HS-27A (cell line): ENCODE measurements at regions not wholly inside any gene's neighbourhood (a gene's known extent, or its start where the extent isn't known, plus 50 kb on each side); places are given as distances from the start of the nearest gene placed in this dataset.
"Not testable (repeated sequence)": the region's sequence is repeated elsewhere in the genome, so short reads cannot be mapped to it uniquely, and the experiment has no call there.

Source experiments
- DNase-seq: peaks from one replicate; pipeline ENCODE4 v3.0.0-alpha.2; 2012; ENCODE audit warnings: low read depth, missing footprints

DNA sequence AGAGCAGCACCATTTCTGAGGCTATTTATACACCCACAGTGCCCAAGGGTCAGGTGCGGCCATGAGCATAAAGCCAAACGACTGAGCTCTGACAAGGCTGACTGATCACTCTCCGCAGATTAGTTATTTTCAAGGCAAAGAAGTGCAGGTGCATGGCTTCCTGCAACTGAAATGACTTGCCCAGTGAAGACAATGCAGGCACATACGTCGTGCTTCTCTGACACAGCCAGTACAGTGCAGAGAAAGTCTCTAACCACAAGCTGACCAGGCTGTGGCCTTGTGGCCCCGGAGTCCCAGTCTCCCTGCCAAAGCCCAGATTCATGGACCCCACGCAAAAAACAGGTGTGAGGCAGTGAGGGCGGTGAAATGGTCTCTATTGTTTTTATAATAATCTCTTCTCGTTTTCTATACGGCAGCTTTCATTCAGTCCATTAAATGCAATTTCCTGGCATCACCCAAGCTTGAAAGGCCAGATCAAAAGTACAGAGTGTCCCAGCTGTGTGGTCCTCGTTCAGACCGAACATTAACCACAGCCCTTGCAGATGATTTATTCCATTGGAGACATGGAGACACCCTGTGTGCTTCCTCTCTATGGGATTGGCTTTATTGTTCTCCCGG is 447.0 kb upstream of the ID2 start:
- DNase-seq: no peak

GRCh38 chr2:8235419-8235818 is 446.4 kb upstream of the ID2 start:
- no peak for DNase-seq

- DNase-seq: no peak
These were observed 445.5 kb upstream of the ID2 start for GRCh38 chr2:8236391-8236790.

DNA sequence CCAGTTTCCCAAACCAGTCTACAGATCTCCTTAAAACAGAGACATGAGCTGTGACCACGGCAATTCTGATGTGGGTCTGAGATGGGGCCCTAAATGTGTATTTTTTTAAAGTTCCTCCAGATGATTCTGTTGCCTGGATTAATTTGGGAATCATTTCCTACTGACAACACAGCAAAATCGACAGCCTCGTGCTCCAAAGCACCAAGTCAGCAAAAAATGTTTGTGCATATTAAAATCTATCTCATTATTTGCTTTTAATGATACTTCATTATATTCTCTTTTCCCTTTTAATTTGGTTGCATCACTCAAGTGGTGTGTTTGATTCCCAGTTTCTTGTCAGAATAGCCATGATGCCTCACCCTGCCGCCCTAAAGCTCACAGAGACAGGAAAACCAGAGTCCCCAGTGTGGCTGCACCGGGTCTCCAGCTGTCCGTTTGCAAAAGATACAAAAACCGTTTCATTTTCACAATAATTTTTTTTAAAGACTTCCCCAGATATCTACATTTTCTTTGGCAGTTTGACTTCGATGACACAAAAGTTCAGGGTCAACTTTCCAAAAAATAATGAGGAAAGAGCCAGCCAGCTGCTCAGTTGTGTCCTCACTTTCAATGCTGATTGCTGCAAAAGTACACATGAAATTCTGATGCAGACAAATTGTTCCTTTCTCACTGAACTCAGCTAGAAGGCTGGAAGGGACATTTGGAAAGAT is 443.2 kb upstream of the ID2 start:
- no peak for DNase-seq

GRCh38 chr2:8239531-8240088 is 442.2 kb upstream of the ID2 start:
- DNase-seq: no peak

DNA sequence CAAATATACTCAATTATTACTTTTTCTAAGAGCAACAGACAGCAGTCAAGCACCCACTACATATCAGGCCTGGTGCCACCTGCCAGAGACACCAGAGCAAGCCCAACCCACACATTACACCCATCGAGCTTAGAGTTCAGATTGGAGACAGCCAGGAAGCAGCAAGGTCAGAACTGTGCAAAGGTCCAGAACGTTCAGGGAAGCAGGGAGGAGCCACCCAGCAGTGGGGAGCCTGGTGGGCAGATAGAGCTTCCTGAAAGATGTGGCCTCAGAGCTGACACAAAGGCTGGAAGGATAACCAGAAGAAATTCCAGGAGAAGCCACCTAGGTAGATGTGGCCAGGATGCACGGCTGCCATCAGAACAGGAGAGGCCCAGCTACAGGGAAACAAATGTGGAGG is 440.5 kb upstream of the ID2 start:
- DNase-seq: no peak

- DNase-seq: no peak
These were observed 439.1 kb upstream of the ID2 start for GRCh38 chr2:8242739-8243138.

- DNase-seq: no peak
These were observed 438.0 kb upstream of the ID2 start for GRCh38 chr2:8243748-8244400.

DNA sequence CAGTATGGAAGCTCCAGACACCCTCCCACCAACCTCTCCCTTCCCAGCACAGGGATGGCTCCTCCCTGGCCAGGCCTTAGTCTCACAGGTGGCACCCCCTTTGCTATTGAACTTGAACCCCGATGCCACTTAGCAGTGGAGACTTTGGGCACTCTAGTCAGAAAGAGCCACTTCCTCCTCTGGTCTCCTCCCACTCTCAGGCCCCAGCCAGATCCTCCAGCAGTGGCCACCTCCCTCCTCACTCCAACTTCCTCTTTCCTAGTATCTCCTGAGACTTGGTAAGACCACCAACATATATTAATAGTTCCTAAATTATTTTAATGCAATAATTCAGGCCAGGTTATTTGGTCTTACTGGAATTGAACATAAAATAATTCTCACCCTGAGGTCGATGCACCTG is 437.2 kb upstream of the ID2 start:
- DNase-seq: no peak

- DNase-seq: no peak
These were observed 435.7 kb upstream of the ID2 start for GRCh38 chr2:8246137-8246536.

DNA sequence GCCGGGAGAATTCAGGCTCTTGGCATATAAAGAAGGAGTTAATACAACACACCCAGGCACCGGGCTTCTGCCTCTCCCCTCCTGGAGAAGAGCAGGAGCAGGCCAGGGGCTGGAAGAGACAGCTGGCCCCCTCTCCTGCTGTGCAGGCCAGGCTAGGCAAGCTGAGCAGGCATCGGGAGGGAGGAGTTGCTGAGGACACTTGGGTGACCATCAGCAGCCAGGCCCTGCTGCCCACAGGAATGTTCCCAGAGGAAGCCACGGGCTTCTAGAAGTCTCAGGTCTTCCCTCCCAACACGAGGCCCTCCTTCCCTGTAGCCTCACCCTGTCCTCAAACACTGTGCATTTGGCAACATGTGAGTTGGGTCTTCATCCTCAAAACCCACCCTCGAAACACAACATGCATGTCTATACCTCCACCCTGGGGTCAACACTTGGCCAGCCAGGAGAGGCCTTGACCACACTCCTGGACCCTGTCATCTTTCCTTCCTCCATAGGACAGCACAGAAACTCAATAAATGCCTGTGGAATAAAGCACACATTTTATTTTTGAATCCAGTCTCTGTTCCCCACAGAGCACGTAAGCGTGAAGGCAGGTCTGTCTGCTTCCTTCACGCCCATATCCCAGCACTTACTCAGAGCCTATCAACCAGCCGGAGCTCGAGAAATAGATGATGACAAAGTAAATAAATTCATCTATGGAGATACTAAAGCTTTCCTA is 433.8 kb upstream of the ID2 start:
- DNase-seq: no peak

DNA sequence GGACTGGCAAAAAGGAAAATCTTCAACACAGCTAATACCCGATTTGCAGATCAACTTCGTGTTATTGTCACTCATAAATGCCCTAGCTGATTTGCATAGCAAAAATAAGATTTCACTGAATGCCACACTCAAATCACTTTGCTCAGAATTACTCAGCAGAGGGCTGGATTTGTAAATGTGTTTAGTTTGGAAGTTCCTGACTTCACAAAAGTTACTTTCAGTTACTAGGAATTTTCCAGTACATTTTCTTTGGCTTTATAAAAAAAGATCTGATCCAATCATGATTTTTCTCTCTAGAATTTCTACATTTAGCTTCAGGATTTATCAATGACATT is 433.3 kb upstream of the ID2 start:
- DNase-seq: no peak

GRCh38 chr2:8249141-8249540 is 432.7 kb upstream of the ID2 start:
- no peak for DNase-seq

GRCh38 chr2:8249769-8250168 is 432.1 kb upstream of the ID2 start:
- no peak for DNase-seq

GRCh38 chr2:8250290-8250689 is 431.6 kb upstream of the ID2 start:
- DNase-seq: not testable (repeated sequence)

DNA sequence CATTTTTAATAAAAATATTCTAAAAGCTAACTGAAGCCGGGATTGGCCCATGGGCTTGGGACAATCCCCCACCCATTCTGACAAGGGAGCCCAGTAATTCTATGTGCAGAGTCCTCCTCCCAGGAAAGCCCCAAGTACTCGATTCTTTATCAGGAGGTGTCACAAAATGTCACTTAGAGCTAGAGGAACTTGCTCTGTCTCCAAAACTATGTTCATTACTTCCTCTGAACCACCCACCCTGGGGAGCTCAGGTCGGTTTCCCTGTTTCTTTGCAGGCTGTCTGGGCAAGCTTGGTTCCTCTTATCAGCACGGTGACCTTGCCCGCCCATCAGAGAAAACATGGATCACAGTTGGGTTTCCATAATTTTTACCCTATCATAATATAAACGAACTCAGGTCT is 430.6 kb upstream of the ID2 start:
- no peak for DNase-seq

GRCh38 chr2:8251856-8252255 is 430.0 kb upstream of the ID2 start:
- no peak for DNase-seq

DNA sequence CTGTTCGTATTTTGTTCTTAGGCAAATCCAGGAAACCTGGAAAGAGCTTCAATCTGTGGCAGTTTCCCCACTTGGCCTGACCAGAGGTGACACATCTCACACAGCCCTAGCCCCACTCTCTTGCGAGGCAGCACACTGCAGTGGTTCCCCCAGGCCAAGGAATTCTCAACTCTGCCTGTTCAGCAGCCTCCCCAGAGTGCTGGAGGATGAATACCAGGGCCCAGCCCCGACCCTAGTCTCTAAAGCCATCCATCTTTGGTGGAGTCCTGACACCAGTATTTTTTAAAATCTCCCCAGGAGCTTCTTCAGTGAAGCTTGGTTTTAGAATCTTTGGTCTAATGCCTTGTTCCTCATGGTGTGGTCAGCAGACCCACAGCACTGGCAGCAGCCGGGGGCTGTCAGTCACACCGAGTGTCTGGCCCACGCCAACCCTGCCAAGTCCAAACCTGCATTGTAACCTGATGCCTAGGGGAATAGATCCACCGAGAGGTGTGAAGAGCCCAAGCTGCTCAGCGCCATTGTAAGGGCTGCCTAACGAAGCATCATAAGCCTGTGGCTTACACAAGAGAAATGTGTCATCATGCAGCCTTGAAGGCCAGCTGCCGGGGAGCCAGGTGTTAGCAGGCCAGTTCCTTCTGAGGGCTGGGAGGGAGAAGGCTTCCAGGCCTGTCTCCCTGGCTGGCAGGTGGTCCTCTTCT is 428.7 kb upstream of the ID2 start:
- DNase-seq: no peak

GRCh38 chr2:8253781-8254180 is 428.1 kb upstream of the ID2 start:
- DNase-seq: no peak

GRCh38 chr2:8254214-8254613 is 427.6 kb upstream of the ID2 start:
- DNase-seq: not testable (repeated sequence)

DNA sequence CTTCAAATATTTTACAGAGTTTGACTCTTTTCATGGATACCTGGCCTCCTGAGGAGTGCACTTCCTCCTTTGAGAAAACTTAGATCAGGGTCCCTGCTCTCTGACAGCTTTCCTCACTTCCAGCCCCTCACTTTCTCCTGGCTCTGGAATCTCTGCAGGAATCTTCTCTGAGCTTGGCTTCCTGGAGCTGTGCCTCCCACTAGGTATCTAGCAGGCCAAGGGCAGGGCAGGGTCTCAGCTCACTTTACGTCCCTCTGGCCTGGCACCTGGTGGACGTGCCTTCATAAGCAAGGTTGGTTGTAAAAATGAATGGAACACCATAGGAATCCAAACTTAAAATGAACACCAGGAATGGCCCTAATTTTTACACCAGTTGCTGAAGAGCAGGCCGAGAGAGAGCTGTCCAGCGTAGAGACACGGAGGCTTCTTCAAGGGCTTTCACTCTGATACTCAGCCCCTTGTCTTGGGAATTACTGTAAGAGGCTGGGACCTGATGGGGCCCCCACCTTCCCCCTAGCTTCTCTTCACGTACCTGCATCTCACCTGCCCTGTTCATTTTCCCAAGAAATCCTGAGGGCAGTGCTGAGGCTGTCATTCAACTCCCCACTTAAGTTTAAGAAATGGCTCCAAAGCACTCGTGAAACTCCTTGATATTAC is 426.9 kb upstream of the ID2 start:
- DNase-seq: no peak

- no peak for DNase-seq
These were observed 426.4 kb upstream of the ID2 start for GRCh38 chr2:8255448-8255800.
